ENCODE measurements at regions not wholly inside any gene's neighbourhood (a gene's known extent, or its start where the extent isn't known, plus 50 kb on each side); places are given as distances from the start of the nearest gene placed in this dataset.

DNA sequence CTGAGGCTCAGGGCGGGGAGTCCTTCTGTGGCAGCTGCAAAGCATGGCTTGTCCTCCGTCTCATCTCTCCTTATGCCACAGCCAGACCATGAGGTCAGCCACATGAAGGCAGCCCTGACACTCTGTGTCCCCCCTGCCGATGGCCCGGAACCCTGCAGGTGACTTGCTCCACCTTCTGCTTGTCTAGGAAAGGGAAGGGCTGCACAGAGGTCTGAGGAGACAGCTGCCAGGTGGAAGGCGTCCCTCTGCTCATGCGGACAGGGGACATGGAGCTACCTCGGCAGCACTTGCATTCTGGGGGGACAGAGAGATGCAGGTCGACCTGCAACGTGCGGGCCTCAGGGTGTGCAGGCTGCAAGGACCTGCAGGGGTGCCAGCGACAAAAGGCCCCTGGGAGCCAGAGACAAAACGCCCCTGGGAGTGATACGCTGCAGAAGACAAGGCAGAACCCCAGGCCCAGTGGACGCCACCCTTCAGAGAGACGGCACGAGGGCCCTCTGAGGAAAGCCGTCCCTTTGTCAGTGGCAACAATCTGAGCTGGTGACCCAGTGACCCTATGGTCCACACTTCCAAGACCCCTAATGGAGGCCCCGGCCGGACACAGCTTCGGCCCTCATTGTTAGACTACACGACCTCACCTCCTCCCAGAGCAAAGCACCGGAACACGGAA, 205.2 kb upstream of the PPP2R2D start:
- no peak for DNase-seq (ENCODE audit: low spot score)
- ChIA-PET CTCF (no interaction called here), POLR2A (ENCODE audit: low non-redundant PET) (no interaction called here)
- H3K27ac ChIP-seq: no peak overlapping the region
- TF ChIP-seq, protein P1, sequence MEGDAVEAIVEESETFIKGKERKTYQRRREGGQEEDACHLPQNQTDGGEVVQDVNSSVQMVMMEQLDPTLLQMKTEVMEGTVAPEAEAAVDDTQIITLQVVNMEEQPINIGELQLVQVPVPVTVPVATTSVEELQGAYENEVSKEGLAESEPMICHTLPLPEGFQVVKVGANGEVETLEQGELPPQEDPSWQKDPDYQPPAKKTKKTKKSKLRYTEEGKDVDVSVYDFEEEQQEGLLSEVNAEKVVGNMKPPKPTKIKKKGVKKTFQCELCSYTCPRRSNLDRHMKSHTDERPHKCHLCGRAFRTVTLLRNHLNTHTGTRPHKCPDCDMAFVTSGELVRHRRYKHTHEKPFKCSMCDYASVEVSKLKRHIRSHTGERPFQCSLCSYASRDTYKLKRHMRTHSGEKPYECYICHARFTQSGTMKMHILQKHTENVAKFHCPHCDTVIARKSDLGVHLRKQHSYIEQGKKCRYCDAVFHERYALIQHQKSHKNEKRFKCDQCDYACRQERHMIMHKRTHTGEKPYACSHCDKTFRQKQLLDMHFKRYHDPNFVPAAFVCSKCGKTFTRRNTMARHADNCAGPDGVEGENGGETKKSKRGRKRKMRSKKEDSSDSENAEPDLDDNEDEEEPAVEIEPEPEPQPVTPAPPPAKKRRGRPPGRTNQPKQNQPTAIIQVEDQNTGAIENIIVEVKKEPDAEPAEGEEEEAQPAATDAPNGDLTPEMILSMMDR (conservative IDR thresholded peaks at IDR 0.05; ENCODE audit: low read depth): no peak

DNA sequence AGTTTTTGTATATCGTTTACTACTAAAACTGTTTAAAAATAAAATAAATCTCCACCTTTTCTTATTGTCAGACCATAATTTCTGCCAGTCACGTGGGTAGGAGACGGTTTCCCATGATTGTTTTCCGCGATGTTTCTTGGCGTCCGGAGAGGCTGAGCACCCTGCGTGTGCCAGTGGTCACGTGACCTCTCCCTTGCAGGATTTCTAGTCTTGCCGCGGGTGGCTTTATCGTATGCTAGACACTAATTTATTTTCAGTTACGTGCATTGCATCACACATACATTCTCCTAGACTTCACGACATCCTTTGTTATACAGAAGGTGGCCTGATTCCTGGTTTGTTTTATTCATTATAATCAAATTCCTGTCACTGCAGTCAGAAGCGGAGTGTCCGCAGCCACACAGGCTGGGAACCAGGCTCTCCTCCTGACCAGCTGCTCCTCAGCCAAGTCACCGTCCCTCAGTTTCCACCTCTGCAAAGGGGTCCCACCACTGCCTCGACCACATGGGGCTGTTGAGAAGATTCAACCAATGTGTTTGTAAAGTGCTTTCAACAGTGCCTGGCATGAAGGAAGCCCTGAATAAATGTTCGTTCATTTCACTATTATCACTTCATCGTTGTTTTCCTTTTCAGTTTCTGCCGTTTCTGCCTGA, 203.2 kb upstream of the PPP2R2D start:
- DNase-seq (ENCODE audit: low spot score): no peak
- TF ChIP-seq, protein P1 (conservative IDR thresholded peaks at IDR 0.05; ENCODE audit: low read depth): no peak
- CTCF ChIA-PET: no interaction called here
- POLR2A ChIA-PET (ENCODE audit: low non-redundant PET): no interaction called here
- H3K27ac ChIP-seq: no peak overlapping the region

DNA sequence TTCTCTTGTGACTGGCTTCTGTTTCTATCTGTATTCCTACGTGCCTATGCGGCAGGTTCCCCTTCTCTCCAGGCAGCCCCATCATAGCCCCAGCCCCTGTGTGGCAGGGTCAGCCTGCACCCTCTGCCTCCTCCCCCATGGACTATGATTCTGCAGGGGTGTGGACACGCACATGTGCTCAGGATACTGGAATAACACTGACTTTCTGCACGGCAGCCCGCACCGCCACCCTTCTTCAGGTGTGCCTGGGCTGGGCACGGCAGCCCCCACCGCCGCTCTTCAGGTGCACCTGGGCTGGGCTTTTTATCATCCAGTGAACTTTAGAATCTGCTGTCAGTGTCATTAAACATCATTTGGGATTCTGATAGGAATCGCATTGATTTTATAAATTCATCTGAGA, 202.6 kb upstream of the PPP2R2D start:
- DNase-seq (ENCODE audit: low spot score): no peak
- no peak overlapping the region for H3K27ac ChIP-seq
- ChIA-PET CTCF (no interaction called here), POLR2A (ENCODE audit: low non-redundant PET) (no interaction called here)
- TF ChIP-seq, protein P1 (conservative IDR thresholded peaks at IDR 0.05; ENCODE audit: low read depth): no peak

DNA sequence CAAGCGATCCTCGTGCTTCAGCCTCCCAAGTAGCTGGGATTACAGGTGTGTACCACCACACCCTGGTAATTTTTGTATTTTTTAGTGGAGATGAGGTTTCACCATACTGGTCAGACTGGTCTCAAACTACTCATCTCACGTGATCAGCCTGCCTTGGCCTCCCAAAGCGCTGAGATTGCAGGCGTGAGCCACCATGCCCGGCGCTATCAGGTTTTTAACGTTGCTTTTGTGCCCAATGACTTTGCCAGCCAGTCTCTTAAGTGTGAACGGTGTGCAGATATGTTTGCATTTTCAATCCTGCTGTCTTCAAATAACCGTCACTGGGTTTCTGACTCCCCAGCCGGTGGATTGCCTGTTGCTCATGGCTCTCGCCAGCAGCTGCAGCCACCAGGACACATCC, 201.8 kb upstream of the PPP2R2D start:
- TF ChIP-seq, protein P1 (conservative IDR thresholded peaks at IDR 0.05; ENCODE audit: low read depth): no peak
- ChIA-PET POLR2A (ENCODE audit: low non-redundant PET) (no interaction called here), CTCF (no interaction called here)

DNA sequence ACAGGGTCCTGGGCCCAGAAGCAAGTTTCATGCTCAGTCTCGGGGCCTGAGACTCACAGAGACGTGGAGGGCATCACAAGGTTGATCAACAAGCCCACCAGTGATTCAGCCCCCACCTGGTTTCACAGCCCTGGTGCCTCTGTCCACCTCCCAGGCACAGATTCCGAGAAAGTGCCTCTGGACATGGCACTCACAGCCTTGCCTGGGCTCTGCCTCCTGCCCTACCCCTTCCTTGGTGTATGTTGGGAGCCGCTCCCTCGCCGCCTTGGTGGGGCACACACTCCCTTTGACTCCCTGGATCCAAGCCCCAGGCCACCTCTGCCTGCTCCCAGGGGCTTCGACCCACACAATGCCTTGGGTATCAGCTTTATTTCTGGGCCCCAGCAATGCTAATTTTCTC, 200.8 kb upstream of the PPP2R2D start:
- TF ChIP-seq, protein P1 (conservative IDR thresholded peaks at IDR 0.05; ENCODE audit: low read depth): no peak
- POLR2A ChIA-PET (ENCODE audit: low non-redundant PET): no interaction called here
- DNase-seq (ENCODE audit: low spot score): no peak

More for the DNA sequence above, 201.8 kb upstream of the PPP2R2D start:
- DNase-seq (ENCODE audit: low spot score): no peak
- no peak overlapping the region for H3K27ac ChIP-seq

DNA sequence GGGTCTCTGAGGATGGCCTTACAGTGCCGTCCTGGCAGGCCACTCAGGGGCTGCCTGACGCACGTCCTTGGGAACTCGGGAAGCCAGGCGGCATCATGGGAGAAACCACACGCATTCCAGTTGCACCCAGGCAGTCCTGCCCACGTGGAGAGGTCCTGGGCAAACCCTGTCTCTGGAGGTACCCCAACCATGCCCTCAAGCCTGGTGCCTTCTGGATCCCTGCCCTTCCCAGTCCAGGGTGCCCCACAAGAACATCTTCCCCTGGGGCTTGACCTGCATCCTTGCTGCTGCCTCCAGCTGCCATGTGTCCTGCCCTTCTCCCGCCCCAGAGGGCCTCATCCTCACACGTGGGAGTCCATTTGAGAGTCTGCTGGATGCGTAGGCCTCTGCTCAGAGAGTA, 200.3 kb upstream of the PPP2R2D start:
- POLR2A ChIA-PET (ENCODE audit: low non-redundant PET): no interaction called here
- no peak overlapping the region for H3K27ac ChIP-seq
- CTCF ChIA-PET: interaction anchor here (0.7 kb wide), 1 partner anchor 243 kb away, joined by 4 read pairs; no protein-coding TSS in a partner anchor
- TF ChIP-seq, protein P1 (conservative IDR thresholded peaks at IDR 0.05; ENCODE audit: low read depth): no peak
- DNase-seq (ENCODE audit: low spot score): no peak

More for the DNA sequence above, 200.8 kb upstream of the PPP2R2D start:
- CTCF ChIA-PET: no interaction called here
- H3K27ac ChIP-seq: no peak overlapping the region
